GM19467 (cell line): ENCODE measurements at regions not wholly inside any gene's neighbourhood (a gene's known extent, or its start where the extent isn't known, plus 50 kb on each side); places are given as distances from the start of the nearest gene placed in this dataset.
"Not testable (repeated sequence)": the region's sequence is repeated elsewhere in the genome, so short reads cannot be mapped to it uniquely, and the experiment has no call there.

Experiments
- ATAC-seq: cut with Tn5 transposase; IDR thresholded peaks from one replicate; pipeline ENCODE4 v1.9.1; 2021; ENCODE audit warnings: mild to moderate bottlenecking, moderate library complexity; ENCODE audit not compliant: unreplicated experiment

- ATAC-seq = no peak
Measured at GRCh38 chr14:105894978-105895881, 368.8 kb downstream of the TMEM121 start.

GRCh38 chr14:105896206-105896605 lies 369.8 kb downstream of the TMEM121 start:
- not testable (repeated sequence) for ATAC-seq

- not testable (repeated sequence) for ATAC-seq
Measured at GRCh38 chr14:105896961-105897724, 370.8 kb downstream of the TMEM121 start.

- no peak for ATAC-seq
Measured at GRCh38 chr14:105897725-105898113, 371.3 kb downstream of the TMEM121 start.

- no peak for ATAC-seq
Measured at GRCh38 chr14:105898482-105899010, 372.2 kb downstream of the TMEM121 start.

- ATAC-seq = no peak
Measured at GRCh38 chr14:105899071-105899641, 372.8 kb downstream of the TMEM121 start.

GRCh38 chr14:105899657-105900397 lies 373.4 kb downstream of the TMEM121 start:
- ATAC-seq = no peak

GRCh38 chr14:105900398-105901160 lies 374.2 kb downstream of the TMEM121 start:
- ATAC-seq = no peak

- ATAC-seq = no peak
Measured at GRCh38 chr14:105901226-105901625, 374.8 kb downstream of the TMEM121 start.

- no peak for ATAC-seq
Measured at GRCh38 chr14:105902131-105902898, 375.9 kb downstream of the TMEM121 start.

- not testable (repeated sequence) for ATAC-seq
Measured at GRCh38 chr14:105902899-105903165, 376.4 kb downstream of the TMEM121 start.

GRCh38 chr14:105903971-105904370 lies 377.6 kb downstream of the TMEM121 start:
- no peak for ATAC-seq

- ATAC-seq = no peak
Measured at GRCh38 chr14:105904379-105904778, 378.0 kb downstream of the TMEM121 start.

- ATAC-seq = no peak
Measured at GRCh38 chr14:105905456-105905855, 379.1 kb downstream of the TMEM121 start.

- ATAC-seq = no peak
Measured at GRCh38 chr14:105907276-105907675, 380.9 kb downstream of the TMEM121 start.

GRCh38 chr14:105908006-105908405 lies 381.6 kb downstream of the TMEM121 start:
- no peak for ATAC-seq

GRCh38 chr14:105908481-105908911 lies 382.1 kb downstream of the TMEM121 start:
- no peak for ATAC-seq

- no peak for ATAC-seq
Measured at GRCh38 chr14:105909046-105909827, 382.9 kb downstream of the TMEM121 start.

GRCh38 chr14:105909828-105910120 lies 383.4 kb downstream of the TMEM121 start:
- ATAC-seq = not testable (repeated sequence)
